Lower leg skin (tissue), 4 donors: ENCODE measurements at regions not wholly inside any gene's neighbourhood (a gene's known extent, or its start where the extent isn't known, plus 50 kb on each side); places are given as distances from the start of the nearest gene placed in this dataset.

Source experiments
- DNase-seq, 2 donors: peaks; one replicate each; pipeline ENCODE4 v3.0.0-alpha.2; 2019; ENCODE audit warnings: low spot score in 2 of 2
- H3K4me3 ChIP-seq: fragments of 200-600 bp; sonication (generic); 2 replicates; pipeline ENCODE4 v1.5.1; 2017; ENCODE audit warnings: mild to moderate bottlenecking, low read depth; ENCODE audit not compliant: poor library complexity, severe bottlenecking
- POLR2A ChIP-seq, 2 donors: fragments of 450-650 bp; IDR thresholded peaks; one replicate each; pipeline ENCODE4 v1.6.1; 2016 to 2017; ENCODE audit warnings: antibody characterized with exemption in 2 of 2, mild to moderate bottlenecking in 1 of 2, moderate library complexity in 1 of 2
- WGBS, 2 donors: methylation state at CpG; one replicate each; pipeline ENCODE4 v1.1.5; 2018; 5-methylcytosine and 5-hydroxymethylcytosine counted together
- intact Hi-C: fragments of 100-400 bp; cut with DNase I; formaldehyde crosslinking; loops from one replicate; pipeline ENCODE4 v1.15.0; 2023; ENCODE audit warnings: low total_unique reads
- TF ChIP-seq, protein P1 (sequence below), 3 donors: fragments of 450-650 bp; IDR thresholded peaks; one replicate each; pipeline ENCODE4 v1.5.1; 2016; ENCODE audit warnings: antibody characterized with exemption in 3 of 3, mild to moderate bottlenecking in 3 of 3, moderate library complexity in 2 of 3

DNA sequence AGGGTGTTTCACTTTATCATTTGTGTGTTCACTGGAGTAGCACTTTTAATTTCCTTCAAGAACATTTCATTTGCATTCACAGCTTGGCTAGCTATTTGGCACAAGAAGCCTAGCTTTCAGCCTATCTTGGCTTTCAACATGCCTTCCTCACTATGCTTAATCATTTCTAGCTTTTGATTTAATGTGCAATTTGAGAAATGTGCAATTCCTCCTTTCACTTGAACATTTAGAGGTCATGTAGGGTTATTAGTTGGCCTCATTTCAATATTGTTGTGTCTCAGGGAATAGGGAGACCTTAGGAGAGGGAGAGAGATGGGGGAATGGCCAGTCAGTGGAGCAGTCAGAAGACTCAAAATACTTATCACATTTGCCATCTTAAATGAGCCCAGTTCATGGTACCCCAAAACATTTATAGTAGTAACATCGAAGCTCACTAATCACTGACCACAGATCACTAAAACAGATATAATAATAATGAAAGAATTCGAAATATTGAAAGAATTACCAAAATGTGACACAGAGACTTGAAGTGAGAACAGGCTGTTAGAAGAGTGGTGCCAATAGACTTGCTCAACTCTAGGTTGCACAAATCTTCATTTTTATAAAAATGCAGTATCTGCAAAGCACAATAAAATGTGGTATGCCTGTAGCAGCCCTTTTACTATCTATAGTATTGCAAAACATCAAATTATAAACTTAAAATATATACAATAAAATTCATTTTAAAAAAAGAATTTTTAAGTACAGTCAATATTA is 561.2 kb downstream of the METTL4 start:
- TF ChIP-seq, protein P1, sequence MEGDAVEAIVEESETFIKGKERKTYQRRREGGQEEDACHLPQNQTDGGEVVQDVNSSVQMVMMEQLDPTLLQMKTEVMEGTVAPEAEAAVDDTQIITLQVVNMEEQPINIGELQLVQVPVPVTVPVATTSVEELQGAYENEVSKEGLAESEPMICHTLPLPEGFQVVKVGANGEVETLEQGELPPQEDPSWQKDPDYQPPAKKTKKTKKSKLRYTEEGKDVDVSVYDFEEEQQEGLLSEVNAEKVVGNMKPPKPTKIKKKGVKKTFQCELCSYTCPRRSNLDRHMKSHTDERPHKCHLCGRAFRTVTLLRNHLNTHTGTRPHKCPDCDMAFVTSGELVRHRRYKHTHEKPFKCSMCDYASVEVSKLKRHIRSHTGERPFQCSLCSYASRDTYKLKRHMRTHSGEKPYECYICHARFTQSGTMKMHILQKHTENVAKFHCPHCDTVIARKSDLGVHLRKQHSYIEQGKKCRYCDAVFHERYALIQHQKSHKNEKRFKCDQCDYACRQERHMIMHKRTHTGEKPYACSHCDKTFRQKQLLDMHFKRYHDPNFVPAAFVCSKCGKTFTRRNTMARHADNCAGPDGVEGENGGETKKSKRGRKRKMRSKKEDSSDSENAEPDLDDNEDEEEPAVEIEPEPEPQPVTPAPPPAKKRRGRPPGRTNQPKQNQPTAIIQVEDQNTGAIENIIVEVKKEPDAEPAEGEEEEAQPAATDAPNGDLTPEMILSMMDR (IDR thresholded peaks at IDR 0.05): no peak
- TF ChIP-seq POLR2A (IDR thresholded peaks at IDR 0.05): no peak
- H3K4me3 ChIP-seq: no peak overlapping the region
- intact Hi-C loops: no loop called here
- DNase-seq: no peak
- WGBS, 2 donors: 63 to 73% methylated on average over 2 of the region's 2 CpGs

DNA sequence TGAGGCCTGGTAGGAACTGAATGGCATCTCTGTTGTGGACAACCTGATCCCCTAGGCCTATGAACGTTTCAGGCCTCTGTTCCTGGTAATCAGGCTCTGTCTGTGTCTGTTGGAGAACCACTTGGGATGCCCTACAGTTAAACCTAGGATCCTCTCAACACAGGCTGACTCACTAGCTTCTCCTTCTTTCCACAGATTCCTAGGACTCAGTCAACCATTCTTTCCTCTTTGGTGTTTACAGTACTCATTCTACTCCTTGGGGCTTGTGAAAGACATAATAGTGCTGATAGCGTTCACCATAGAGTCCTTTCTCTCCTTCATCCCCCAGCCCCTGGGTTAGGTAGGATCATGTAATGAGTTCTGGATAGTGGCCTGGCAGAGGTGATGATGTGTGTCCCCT is 544.3 kb downstream of the METTL4 start:
- DNase-seq: no peak
- intact Hi-C loops: no loop called here
- TF ChIP-seq POLR2A (IDR thresholded peaks at IDR 0.05): no peak
- TF ChIP-seq, protein P1 (IDR thresholded peaks at IDR 0.05): no peak
- no peak overlapping the region for H3K4me3 ChIP-seq
- WGBS, 2 donors: 55 to 56% methylated on average over 2 of the region's 2 CpGs

GRCh38 chr18:2027756-2028155 is 543.5 kb downstream of the METTL4 start:
- intact Hi-C loops: no loop called here
- H3K4me3 ChIP-seq: no peak overlapping the region
- no peak for DNase-seq
- TF ChIP-seq POLR2A (IDR thresholded peaks at IDR 0.05): no peak
- TF ChIP-seq, protein P1 (IDR thresholded peaks at IDR 0.05): no peak

DNA sequence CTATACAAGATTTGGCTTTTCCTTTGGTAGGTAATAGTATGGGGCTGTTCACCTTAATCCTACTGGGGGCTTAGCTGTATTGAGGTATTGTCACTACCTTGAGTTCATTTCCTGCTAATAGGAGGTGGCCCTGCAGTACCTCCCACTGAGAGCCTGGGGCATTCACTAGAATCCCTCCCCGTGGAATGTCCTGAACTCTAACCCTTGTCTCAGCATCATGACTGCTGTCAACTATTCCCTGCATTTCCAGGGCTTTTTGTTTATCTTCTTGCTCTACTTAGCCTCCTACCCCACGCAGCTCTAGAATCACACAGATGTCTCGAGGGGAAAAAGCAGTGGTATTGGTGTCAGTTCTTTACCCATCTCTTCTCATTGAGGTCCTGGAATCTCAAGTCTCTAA is 542.3 kb downstream of the METTL4 start:
- TF ChIP-seq, protein P1 (IDR thresholded peaks at IDR 0.05): no peak
- no peak for TF ChIP-seq POLR2A (IDR thresholded peaks at IDR 0.05)
- WGBS, 2 donors: 35 to 71% methylated on average over 3 of the region's 3 CpGs
- H3K4me3 ChIP-seq: no peak overlapping the region
- DNase-seq: no peak
- intact Hi-C loops: no loop called here

DNA sequence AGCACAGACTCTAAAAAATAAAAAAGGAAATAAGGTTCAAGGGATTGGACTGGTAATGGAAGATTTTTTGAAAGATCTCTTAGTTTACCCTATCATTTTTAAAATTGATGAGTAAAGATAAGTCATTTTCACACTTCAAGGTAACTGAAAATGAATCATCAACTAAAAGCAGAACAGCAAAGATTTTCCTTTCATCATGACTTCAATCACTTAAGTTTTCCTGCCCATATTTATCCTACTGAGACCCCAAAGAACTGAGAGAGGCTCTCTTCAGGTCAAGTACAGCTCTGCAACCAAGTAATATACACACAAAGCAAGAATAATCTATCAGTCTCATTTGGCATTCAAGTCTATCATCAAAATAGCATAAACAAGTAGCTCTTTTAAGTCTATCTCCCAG is 540.7 kb downstream of the METTL4 start:
- H3K4me3 ChIP-seq: no peak overlapping the region
- intact Hi-C loops: no loop called here
- DNase-seq: no peak
- no peak for TF ChIP-seq POLR2A (IDR thresholded peaks at IDR 0.05)
- TF ChIP-seq, protein P1 (IDR thresholded peaks at IDR 0.05): no peak

DNA sequence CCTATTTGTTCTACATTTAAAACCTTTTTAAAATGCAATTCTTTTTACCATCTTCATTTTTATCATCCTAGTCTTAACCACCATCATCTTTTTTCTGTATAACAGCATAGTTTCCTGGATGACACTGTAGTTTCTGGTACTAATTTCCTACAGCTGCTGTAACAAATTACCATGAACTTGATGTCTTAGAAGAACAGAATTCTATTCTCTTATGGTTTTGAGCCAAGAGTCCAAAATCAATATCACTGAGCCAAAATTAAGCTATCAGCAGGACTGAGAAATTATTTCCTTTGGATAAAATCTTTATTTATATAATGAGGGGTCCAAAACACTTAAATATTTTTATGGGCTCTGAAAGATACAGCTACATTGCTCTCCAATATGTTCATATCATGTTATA is 539.3 kb downstream of the METTL4 start:
- no peak for DNase-seq
- intact Hi-C loops: no loop called here
- no peak for TF ChIP-seq POLR2A (IDR thresholded peaks at IDR 0.05)

More for the DNA sequence above, 539.3 kb downstream of the METTL4 start:
- H3K4me3 ChIP-seq: no peak overlapping the region
